SK-N-MC (cell line): ENCODE measurements at regions not wholly inside any gene's neighbourhood (a gene's known extent, or its start where the extent isn't known, plus 50 kb on each side); places are given as distances from the start of the nearest gene placed in this dataset.

Experiments
- EZH2 ChIP-seq: fragments of 200-600 bp; sonication (generic); IDR thresholded peaks from one replicate; pipeline ENCODE4 v1.6.1; 2017; ENCODE audit warnings: antibody characterized with exemption
- POLR2AphosphoS5 ChIP-seq: IDR thresholded peaks from 2 replicates; pipeline ENCODE4 v1.6.1; 2012; ENCODE audit warnings: mild to moderate bottlenecking, low read depth, low read length, borderline replicate concordance

DNA sequence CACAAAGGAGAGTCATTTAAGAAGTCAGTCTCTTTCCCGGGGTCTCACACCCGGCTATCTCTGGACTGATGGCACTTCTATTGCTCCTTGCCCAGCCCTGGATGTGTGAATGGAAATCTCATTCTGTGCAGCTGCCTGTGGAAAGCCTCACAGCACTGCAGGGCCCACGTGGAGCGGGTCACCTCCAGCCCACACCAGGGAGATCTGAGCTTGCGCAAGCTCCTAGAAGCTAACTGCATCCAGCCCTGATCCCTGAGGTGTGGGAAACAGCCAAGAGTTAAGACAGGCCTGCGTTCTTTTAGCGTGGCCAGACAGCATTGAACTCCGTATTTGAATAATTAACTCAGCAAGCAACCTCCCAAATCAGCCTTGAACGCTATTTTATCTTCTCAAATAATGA is 150.5 kb downstream of the LRIG2 start:
- no peak for TF ChIP-seq EZH2
- no peak for TF ChIP-seq POLR2AphosphoS5
